OCI-LY1 (cell line): ENCODE measurements at regions not wholly inside any gene's neighbourhood (a gene's known extent, or its start where the extent isn't known, plus 50 kb on each side); places are given as distances from the start of the nearest gene placed in this dataset.

Experiments used
- H2AFZ ChIP-seq: fragments of 200-600 bp; sonication (generic), shearing (Covaris generic); 2 replicates; pipeline ENCODE4 v1.6.0; 2014; ENCODE audit warnings: antibody characterized with exemption, mild to moderate bottlenecking, low read length
- H3F3A ChIP-seq: fragments of 200-600 bp; sonication (generic), shearing (Covaris generic); 2 replicates; pipeline ENCODE4 v1.6.0; 2014; ENCODE audit warnings: mild to moderate bottlenecking, antibody characterized with exemption, low read length, moderate library complexity; ENCODE audit not compliant: insufficient read depth
- H3K27ac ChIP-seq: fragments of 200-600 bp; sonication (generic); 2 replicates; pipeline ENCODE4 v1.5.1; 2014; ENCODE audit warnings: low read length, mixed run types, mild to moderate bottlenecking, low read depth; ENCODE audit not compliant: poor library complexity, severe bottlenecking
- H3K27me3 ChIP-seq: fragments of 200-600 bp; sonication (generic); 2 replicates; pipeline ENCODE4 v1.6.0; 2014; ENCODE audit warnings: antibody characterized with exemption, mild to moderate bottlenecking, low read length, moderate library complexity; ENCODE audit not compliant: insufficient read depth
- H3K36me3 ChIP-seq: fragments of 200-600 bp; sonication (generic); 2 replicates; pipeline ENCODE4 v1.6.1; 2014; ENCODE audit warnings: mild to moderate bottlenecking, antibody characterized with exemption, low read length, moderate library complexity, mixed read lengths; ENCODE audit not compliant: insufficient read depth
- H3K4me1 ChIP-seq: fragments of 200-600 bp; sonication (generic); 2 replicates; pipeline ENCODE4 v1.5.1; 2014; ENCODE audit warnings: mild to moderate bottlenecking, low read length, moderate library complexity; ENCODE audit not compliant: insufficient read depth, severe bottlenecking
- H3K4me2 ChIP-seq: fragments of 200-600 bp; sonication (generic), shearing (Covaris generic); 2 replicates; pipeline ENCODE4 v1.6.1; 2014; ENCODE audit warnings: low read length
- H3K4me3 ChIP-seq: fragments of 200-600 bp; sonication (generic); 2 replicates; pipeline ENCODE4 v1.5.1; 2014; ENCODE audit warnings: low read length, low read depth, mild to moderate bottlenecking, mixed read lengths; ENCODE audit not compliant: poor library complexity, severe bottlenecking
- H3K79me2 ChIP-seq: fragments of 200-600 bp; shearing (Covaris generic); 2 replicates; pipeline ENCODE4 v1.6.1; 2016; ENCODE audit warnings: mixed run types, low read length, mixed read lengths; ENCODE audit not compliant: insufficient read depth
- H3K9ac ChIP-seq: fragments of 200-600 bp; sonication (generic), shearing (Covaris generic); 2 replicates; pipeline ENCODE4 v1.6.1; 2014; ENCODE audit warnings: mild to moderate bottlenecking, low read length, mixed read lengths
- H3K9me2 ChIP-seq: fragments of 200-600 bp; sonication (generic), shearing (Covaris generic); 2 replicates; pipeline ENCODE4 v1.6.1; 2014; ENCODE audit warnings: low read depth, mild to moderate bottlenecking, low read length, mixed read lengths
- H3K9me3 ChIP-seq: fragments of 200-600 bp; shearing (Covaris generic); 2 replicates; pipeline ENCODE4 v1.6.1; 2014; ENCODE audit warnings: low read length, mixed read lengths
- H4K20me1 ChIP-seq: fragments of 200-600 bp; sonication (generic), shearing (Covaris generic); 2 replicates; pipeline ENCODE4 v1.6.0; 2016; ENCODE audit warnings: mild to moderate bottlenecking, low read length; ENCODE audit not compliant: insufficient read depth
- EZH2 ChIP-seq: fragments of 200-600 bp; sonication (generic), shearing (Covaris generic); IDR thresholded peaks from 2 replicates; pipeline ENCODE4 v1.8.0; 2017; ENCODE audit warnings: borderline replicate concordance, mixed run types, mild to moderate bottlenecking, antibody characterized with exemption, low read length, moderate library complexity, mixed read lengths
- TF ChIP-seq, protein P1 (sequence below): fragments of 200-600 bp; sonication (generic), shearing (Covaris generic); IDR thresholded peaks from 2 replicates; pipeline ENCODE4 v1.5.1; 2017; ENCODE audit warnings: mild to moderate bottlenecking, antibody characterized with exemption, low read length, moderate library complexity, mixed read lengths

- H3K9me2 ChIP-seq = no peaks in the 10 kb centered on the region
- no peaks in the 10 kb centered on the region for H3F3A ChIP-seq
- H3K4me1 ChIP-seq = no peaks in the 10 kb centered on the region
- H3K4me3 ChIP-seq = no peak overlapping the region
- H4K20me1 ChIP-seq = no peaks in the 10 kb centered on the region
- H3K4me2 ChIP-seq = no peak overlapping the region
- no peaks in the 10 kb centered on the region for H3K79me2 ChIP-seq
- H3K27ac ChIP-seq = no peak overlapping the region
- no peak overlapping the region for H3K9ac ChIP-seq
- H3K27me3 ChIP-seq = no peaks in the 10 kb centered on the region
- no peaks in the 10 kb centered on the region for H3K9me3 ChIP-seq
- TF ChIP-seq, protein P1, sequence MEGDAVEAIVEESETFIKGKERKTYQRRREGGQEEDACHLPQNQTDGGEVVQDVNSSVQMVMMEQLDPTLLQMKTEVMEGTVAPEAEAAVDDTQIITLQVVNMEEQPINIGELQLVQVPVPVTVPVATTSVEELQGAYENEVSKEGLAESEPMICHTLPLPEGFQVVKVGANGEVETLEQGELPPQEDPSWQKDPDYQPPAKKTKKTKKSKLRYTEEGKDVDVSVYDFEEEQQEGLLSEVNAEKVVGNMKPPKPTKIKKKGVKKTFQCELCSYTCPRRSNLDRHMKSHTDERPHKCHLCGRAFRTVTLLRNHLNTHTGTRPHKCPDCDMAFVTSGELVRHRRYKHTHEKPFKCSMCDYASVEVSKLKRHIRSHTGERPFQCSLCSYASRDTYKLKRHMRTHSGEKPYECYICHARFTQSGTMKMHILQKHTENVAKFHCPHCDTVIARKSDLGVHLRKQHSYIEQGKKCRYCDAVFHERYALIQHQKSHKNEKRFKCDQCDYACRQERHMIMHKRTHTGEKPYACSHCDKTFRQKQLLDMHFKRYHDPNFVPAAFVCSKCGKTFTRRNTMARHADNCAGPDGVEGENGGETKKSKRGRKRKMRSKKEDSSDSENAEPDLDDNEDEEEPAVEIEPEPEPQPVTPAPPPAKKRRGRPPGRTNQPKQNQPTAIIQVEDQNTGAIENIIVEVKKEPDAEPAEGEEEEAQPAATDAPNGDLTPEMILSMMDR = no peak
- TF ChIP-seq EZH2 = no peak
- no peak overlapping the region for H2AFZ ChIP-seq
- no peaks in the 10 kb centered on the region for H3K36me3 ChIP-seq
These were observed 433.1 kb downstream of the TYW1 start for GRCh38 chr7:67429735-67430134.

DNA sequence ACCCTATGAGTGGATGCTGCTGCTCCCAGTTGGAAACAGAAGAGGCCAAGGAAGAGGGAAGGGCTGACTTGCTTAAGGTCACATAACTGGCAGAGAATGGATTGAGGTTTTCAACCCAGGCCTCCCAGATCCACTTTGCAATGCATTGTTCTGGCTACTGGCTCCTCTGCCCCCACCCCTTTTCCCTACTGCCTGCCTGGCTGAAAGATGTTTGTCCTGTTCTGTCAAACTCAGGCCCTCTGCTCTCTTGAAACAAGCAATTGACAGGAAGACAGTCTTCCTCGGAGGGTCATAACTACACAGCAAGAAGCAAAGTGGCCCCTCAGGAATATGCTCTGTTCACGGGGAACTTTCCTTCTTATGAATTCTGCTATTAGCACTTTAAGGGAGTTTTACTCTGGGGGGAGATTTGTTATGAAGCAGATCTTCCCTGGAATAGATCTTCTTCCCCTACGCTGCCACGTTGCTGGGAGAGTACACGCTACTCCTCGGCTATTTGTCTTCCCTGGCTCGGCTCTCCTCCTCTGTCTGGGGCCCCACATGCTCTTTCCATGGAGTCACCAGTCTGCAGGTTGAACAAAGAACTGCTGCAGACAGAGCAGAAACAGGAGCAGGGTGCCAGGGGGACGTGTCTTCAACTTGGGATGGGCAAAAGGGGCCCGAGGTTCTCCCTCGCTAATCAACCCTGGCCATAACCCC lies 436.1 kb downstream of the TYW1 start:
- TF ChIP-seq, protein P1 = no peak
- no peak for TF ChIP-seq EZH2
- no peaks in the 10 kb centered on the region for H3K9me3 ChIP-seq
- H3K4me1 ChIP-seq = no peaks in the 10 kb centered on the region
- no peaks in the 10 kb centered on the region for H4K20me1 ChIP-seq
- H3K9ac ChIP-seq = no peak overlapping the region
- H3K79me2 ChIP-seq = no peaks in the 10 kb centered on the region
- H2AFZ ChIP-seq = no peak overlapping the region
- H3K36me3 ChIP-seq = no peaks in the 10 kb centered on the region
- no peak overlapping the region for H3K4me3 ChIP-seq
- H3K4me2 ChIP-seq = no peak overlapping the region
- no peak overlapping the region for H3K27ac ChIP-seq
- H3K27me3 ChIP-seq = peaks cover 3% of the 10 kb centered on the region; the same call in 1 of the 2 replicates
- no peaks in the 10 kb centered on the region for H3F3A ChIP-seq
- H3K9me2 ChIP-seq = no peaks in the 10 kb centered on the region

DNA sequence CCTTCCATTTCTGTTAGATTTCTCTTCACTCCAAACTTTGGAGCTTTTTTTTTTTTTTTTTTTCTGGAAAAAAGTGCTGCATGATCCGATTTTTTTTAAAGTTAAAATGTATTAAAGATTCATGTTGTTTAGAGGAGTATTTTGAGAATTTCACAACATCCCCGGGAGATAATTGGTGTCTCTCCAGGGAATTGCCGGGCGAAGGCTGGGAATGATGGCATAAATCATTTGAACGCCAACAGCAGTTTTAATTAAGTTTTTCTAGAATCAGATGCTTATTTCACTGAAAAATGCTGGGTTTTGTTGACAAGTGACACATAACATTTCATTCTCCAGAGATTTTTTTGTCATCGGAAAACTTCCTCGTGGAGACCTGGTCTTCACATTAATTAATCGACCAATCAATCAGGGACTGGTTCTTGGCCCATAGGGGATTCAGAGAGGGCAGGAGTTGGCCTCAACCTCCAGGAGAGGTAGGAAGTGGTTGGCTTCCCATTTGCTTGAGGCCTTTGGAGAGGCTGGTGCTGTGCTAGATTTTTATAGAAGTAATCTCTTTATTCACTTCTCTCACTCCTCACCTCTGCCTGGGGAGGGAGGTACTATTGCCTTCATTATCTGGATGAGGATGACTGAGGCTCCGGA lies 439.4 kb downstream of the TYW1 start:
- no peak overlapping the region for H2AFZ ChIP-seq
- H3K4me3 ChIP-seq = no peak overlapping the region
- H3K27me3 ChIP-seq = peaks cover 7% of the 10 kb centered on the region; the same call in 1 of the 2 replicates
- H3K79me2 ChIP-seq = no peaks in the 10 kb centered on the region
- no peaks in the 10 kb centered on the region for H3K36me3 ChIP-seq
- no peaks in the 10 kb centered on the region for H3F3A ChIP-seq
- no peaks in the 10 kb centered on the region for H3K9me2 ChIP-seq
- H3K9ac ChIP-seq = no peak overlapping the region
- no peaks in the 10 kb centered on the region for H3K9me3 ChIP-seq
- no peak for TF ChIP-seq EZH2
- TF ChIP-seq, protein P1 = no peak
- no peak overlapping the region for H3K27ac ChIP-seq
- H4K20me1 ChIP-seq = no peaks in the 10 kb centered on the region
- no peak overlapping the region for H3K4me2 ChIP-seq
- H3K4me1 ChIP-seq = no peaks in the 10 kb centered on the region
